NCI-H2081 (cell line): ENCODE measurements at regions not wholly inside any gene's neighbourhood (a gene's known extent, or its start where the extent isn't known, plus 50 kb on each side); places are given as distances from the start of the nearest gene placed in this dataset.

Experiments used
- DNase-seq, 2 experiments: peaks; one replicate each; lab custom pipeline; 2025; lab: John Stamatoyannopoulos, UW

- no peak for DNase-seq
These were observed 126.7 kb downstream of the DKK1 start for GRCh38 chr10:52440612-52441285.

GRCh38 chr10:52442576-52442975 lies 128.5 kb downstream of the DKK1 start:
- no peak for DNase-seq

GRCh38 chr10:52443419-52444388 lies 129.6 kb downstream of the DKK1 start:
- no peak for DNase-seq

- no peak for DNase-seq
These were observed 132.3 kb downstream of the DKK1 start for GRCh38 chr10:52446391-52446790.

GRCh38 chr10:52447931-52448353 lies 133.9 kb downstream of the DKK1 start:
- no peak for DNase-seq

GRCh38 chr10:52450762-52451291 lies 136.7 kb downstream of the DKK1 start:
- no peak for DNase-seq

- no peak for DNase-seq
These were observed 137.7 kb downstream of the DKK1 start for GRCh38 chr10:52451817-52452216.

GRCh38 chr10:52452600-52453493 lies 138.8 kb downstream of the DKK1 start:
- DNase-seq, result no peak

- DNase-seq, result no peak
These were observed 139.4 kb downstream of the DKK1 start for GRCh38 chr10:52453501-52453900.

- DNase-seq, result no peak
These were observed 140.4 kb downstream of the DKK1 start for GRCh38 chr10:52454491-52454890.

- DNase-seq, result no peak
These were observed 141.0 kb downstream of the DKK1 start for GRCh38 chr10:52455098-52455497.

- no peak for DNase-seq
These were observed 145.0 kb downstream of the DKK1 start for GRCh38 chr10:52459097-52459496.

- DNase-seq, result no peak
These were observed 149.7 kb downstream of the DKK1 start for GRCh38 chr10:52463826-52464225.

GRCh38 chr10:52464368-52465124 lies 150.5 kb downstream of the DKK1 start:
- no peak for DNase-seq

GRCh38 chr10:52465202-52465601 lies 151.1 kb downstream of the DKK1 start:
- DNase-seq, result no peak

GRCh38 chr10:52466464-52466863 lies 152.4 kb downstream of the DKK1 start:
- no peak for DNase-seq

GRCh38 chr10:52469970-52470705 lies 156.1 kb downstream of the DKK1 start:
- DNase-seq, result no peak

- no peak for DNase-seq
These were observed 158.5 kb downstream of the DKK1 start for GRCh38 chr10:52472406-52473146.

GRCh38 chr10:52474265-52474664 lies 160.2 kb downstream of the DKK1 start:
- no peak for DNase-seq

- DNase-seq, result no peak
These were observed 163.2 kb downstream of the DKK1 start for GRCh38 chr10:52477305-52477704.
